Neural crest cell (in vitro differentiated cells): ENCODE measurements at regions not wholly inside any gene's neighbourhood (a gene's known extent, or its start where the extent isn't known, plus 50 kb on each side); places are given as distances from the start of the nearest gene placed in this dataset.

Experiments
- DNase-seq: peaks from one replicate; pipeline ENCODE4 v3.0.0; 2021; ENCODE audit warnings: low read depth, mixed read lengths, low spot score
- H3K27ac Mint-ChIP-seq: one replicate; pipeline ENCODE4 v1.8.0; 2021; ENCODE audit warnings: mild to moderate bottlenecking, mixed read lengths; ENCODE audit not compliant: unreplicated experiment
- H3K27me3 Mint-ChIP-seq: 2 replicates; pipeline ENCODE4 v1.8.0; 2021; ENCODE audit warnings: low read depth, mild to moderate bottlenecking, mixed read lengths
- H3K36me3 Mint-ChIP-seq: 2 replicates; pipeline ENCODE4 v1.8.0; 2021; ENCODE audit warnings: low read depth, mild to moderate bottlenecking, mixed read lengths
- H3K4me1 Mint-ChIP-seq: 2 replicates; pipeline ENCODE4 v1.8.0; 2021; ENCODE audit warnings: mixed read lengths
- H3K4me3 Mint-ChIP-seq: one replicate; pipeline ENCODE4 v1.8.0; 2021; ENCODE audit warnings: mild to moderate bottlenecking, mixed read lengths
- H3K9me3 Mint-ChIP-seq: 2 replicates; pipeline ENCODE4 v1.8.0; 2021; ENCODE audit warnings: mixed read lengths
- TF ChIP-seq, protein P1 (sequence below): fragments of 200-600 bp; sonication (generic); conservative IDR thresholded peaks from 2 replicates; pipeline ENCODE4 v1.5.0; 2021; ENCODE audit warnings: antibody characterized with exemption, mild to moderate bottlenecking

DNA sequence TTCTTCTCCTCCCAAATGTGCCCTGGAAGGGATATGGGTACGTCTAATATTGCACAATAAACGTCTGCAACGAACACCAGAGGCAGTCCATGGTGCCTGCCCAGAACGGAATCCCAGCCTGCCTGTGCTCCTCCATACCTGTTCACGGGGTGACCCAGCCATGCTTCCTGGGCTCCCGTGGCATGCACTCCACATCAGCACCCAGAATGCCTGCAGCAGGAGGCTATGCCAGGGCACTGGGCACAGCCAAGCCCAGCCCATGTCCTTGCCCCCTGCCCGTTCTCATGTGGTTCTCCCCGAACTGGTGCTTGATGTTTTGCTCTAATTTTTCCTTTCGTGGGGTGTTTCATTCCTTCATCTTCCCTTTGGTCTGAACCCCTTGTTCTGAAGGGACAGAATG, 404.3 kb downstream of the BCL11B start:
- H3K9me3 Mint-ChIP-seq: no peaks in the 10 kb centered on the region
- no peak overlapping the region for H3K4me3 Mint-ChIP-seq
- no peak overlapping the region for H3K27ac Mint-ChIP-seq

DNA sequence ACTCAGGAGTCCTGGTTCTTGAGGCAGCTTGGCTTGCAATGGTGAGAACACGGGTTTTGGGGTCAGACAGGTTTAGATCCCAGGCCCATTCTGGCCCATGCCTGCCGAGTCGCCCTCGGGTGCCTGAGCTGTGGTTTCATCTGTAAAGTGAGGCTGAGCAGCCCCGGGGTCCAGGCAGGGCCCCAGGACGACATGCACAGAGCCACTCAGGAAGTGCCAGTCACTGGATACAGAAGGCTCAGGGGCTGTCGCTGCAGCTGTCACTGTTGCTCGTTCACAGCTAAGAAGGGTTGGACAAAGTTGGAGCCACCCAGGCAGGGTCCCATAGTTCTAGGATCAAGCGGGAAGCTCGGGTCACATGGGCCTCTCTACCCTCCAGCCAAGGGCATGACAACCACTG, 403.1 kb downstream of the BCL11B start:
- H3K4me3 Mint-ChIP-seq: no peak overlapping the region
- H3K9me3 Mint-ChIP-seq: no peaks in the 10 kb centered on the region
- TF ChIP-seq, protein P1, sequence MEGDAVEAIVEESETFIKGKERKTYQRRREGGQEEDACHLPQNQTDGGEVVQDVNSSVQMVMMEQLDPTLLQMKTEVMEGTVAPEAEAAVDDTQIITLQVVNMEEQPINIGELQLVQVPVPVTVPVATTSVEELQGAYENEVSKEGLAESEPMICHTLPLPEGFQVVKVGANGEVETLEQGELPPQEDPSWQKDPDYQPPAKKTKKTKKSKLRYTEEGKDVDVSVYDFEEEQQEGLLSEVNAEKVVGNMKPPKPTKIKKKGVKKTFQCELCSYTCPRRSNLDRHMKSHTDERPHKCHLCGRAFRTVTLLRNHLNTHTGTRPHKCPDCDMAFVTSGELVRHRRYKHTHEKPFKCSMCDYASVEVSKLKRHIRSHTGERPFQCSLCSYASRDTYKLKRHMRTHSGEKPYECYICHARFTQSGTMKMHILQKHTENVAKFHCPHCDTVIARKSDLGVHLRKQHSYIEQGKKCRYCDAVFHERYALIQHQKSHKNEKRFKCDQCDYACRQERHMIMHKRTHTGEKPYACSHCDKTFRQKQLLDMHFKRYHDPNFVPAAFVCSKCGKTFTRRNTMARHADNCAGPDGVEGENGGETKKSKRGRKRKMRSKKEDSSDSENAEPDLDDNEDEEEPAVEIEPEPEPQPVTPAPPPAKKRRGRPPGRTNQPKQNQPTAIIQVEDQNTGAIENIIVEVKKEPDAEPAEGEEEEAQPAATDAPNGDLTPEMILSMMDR: no peak
- H3K36me3 Mint-ChIP-seq: no peaks in the 10 kb centered on the region
- H3K27me3 Mint-ChIP-seq: no peaks in the 10 kb centered on the region
- H3K4me1 Mint-ChIP-seq: peaks cover 5% of the 10 kb centered on the region
- no peak overlapping the region for H3K27ac Mint-ChIP-seq
- DNase-seq: no peak

More for the DNA sequence above, 404.3 kb downstream of the BCL11B start:
- Mint-ChIP-seq H3K27me3 (no peaks in the 10 kb centered on the region), H3K36me3 (no peaks in the 10 kb centered on the region), H3K4me1 (peaks cover 5% of the 10 kb centered on the region)
- TF ChIP-seq, protein P1: no peak
- no peak for DNase-seq

DNA sequence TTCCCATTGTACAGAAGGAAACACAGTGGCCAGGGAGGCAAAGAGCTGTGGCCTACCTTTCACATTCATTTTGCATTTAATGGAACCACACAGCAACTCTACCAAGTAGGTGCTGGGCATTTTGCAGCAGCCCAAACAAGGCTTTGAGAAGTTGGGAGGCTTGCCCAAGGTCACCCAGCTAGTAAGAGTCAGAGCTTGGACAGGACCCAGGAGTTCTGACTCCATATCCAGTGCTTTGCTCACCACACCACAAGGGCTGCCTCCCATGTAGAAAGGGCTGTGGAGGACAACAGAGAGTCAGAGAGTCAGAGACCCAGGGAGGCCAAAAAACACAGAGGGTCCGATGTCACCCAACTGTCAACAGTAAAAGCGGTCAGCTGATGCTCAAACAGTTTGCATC, 400.2 kb downstream of the BCL11B start:
- no peaks in the 10 kb centered on the region for H3K27me3 Mint-ChIP-seq
- no peak overlapping the region for H3K4me3 Mint-ChIP-seq
- peaks cover 6% of the 10 kb centered on the region for H3K9me3 Mint-ChIP-seq
- TF ChIP-seq, protein P1: no peak
- peaks cover 6% of the 10 kb centered on the region for H3K36me3 Mint-ChIP-seq
- DNase-seq: no peak
- peaks cover 9% of the 10 kb centered on the region for H3K4me1 Mint-ChIP-seq
- no peak overlapping the region for H3K27ac Mint-ChIP-seq

DNA sequence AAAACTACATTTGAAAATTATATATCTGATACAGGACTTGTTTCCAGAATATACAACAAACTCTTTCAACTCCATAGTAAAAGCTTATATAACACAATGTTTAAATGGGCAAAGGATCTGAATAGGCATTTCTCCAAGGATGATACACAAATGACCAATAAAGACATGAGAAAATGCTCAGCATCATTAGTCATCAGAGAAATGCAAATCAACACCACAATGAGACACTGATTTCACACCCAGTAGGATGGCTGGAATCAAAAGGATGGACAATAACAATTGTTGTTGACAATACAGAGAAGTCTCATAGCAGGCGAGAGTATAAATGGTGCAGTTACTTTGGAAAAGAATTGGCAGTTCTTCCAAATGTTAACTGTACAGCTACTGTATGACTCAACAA, 394.9 kb downstream of the BCL11B start:
- Mint-ChIP-seq H3K4me1 (peaks cover 4% of the 10 kb centered on the region), H3K27ac (no peak overlapping the region), H3K36me3 (peaks cover 11% of the 10 kb centered on the region), H3K4me3 (no peak overlapping the region), H3K9me3 (peaks cover 27% of the 10 kb centered on the region), H3K27me3 (no peaks in the 10 kb centered on the region)
- DNase-seq: no peak
- TF ChIP-seq, protein P1: no peak

DNA sequence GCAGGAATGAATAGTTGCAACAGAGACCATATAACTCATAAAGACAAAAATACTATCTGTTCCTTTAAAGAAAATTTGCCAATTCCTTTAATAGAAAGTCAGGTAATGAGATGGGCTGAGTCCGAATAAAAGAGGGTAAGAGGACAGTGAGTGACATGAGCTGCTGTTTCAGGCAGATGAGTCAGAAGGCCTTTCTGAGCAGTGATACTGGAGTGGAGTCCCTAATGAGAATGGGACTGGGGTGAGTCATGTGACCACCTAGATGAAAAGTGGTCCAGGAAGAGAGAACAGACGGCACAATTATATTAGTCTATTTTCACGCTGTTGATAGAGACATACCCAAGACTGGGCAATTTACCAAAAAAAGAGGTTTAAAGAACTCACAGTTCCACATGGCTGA, 393.7 kb downstream of the BCL11B start:
- TF ChIP-seq, protein P1: no peak

GRCh38 chr14:98886982-98887381, 385.0 kb downstream of the BCL11B start:
- H3K4me1 Mint-ChIP-seq: peaks cover 18% of the 10 kb centered on the region
- TF ChIP-seq, protein P1: no peak

More for the DNA sequence above, 393.7 kb downstream of the BCL11B start:
- Mint-ChIP-seq H3K4me3 (no peak overlapping the region), H3K4me1 (peaks cover 4% of the 10 kb centered on the region), H3K27me3 (no peaks in the 10 kb centered on the region), H3K27ac (no peak overlapping the region), H3K9me3 (peaks cover 27% of the 10 kb centered on the region), H3K36me3 (peaks cover 11% of the 10 kb centered on the region)
- DNase-seq: no peak

More at GRCh38 chr14:98886982-98887381, 385.0 kb downstream of the BCL11B start:
- Mint-ChIP-seq H3K4me3 (no peak overlapping the region), H3K27ac (no peak overlapping the region), H3K36me3 (no peaks in the 10 kb centered on the region), H3K27me3 (no peaks in the 10 kb centered on the region), H3K9me3 (no peaks in the 10 kb centered on the region)
- no peak for DNase-seq
